ENCODE measurements at regions not wholly inside any gene's neighbourhood (a gene's known extent, or its start where the extent isn't known, plus 50 kb on each side); places are given as distances from the start of the nearest gene placed in this dataset.

DNA sequence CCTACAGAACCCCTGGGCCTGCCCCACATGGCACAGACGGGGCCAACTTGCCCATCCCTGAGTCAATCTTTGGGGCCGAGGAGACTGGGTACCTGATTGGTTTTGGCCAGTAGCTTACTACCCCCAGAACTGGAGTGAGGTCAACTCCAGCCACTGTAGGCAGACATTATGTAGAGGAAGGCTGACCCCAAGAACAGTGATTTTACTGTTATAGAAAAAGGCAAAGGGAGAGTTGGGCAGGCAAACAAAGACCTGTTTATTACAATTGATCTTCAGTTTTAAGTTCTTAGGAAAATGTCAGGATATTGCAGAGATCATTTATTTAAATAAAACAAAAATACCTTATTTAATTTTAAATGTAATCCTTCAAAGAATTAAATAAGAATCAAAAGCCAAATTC lies 653.8 kb downstream of the NPHP4 start:
- no peak overlapping the region for H3K9ac ChIP-seq (ENCODE audit: insufficient read depth, low read length)
- H3K79me2 ChIP-seq (ENCODE audit: control insufficient read depth, insufficient read depth, low read length) = no peaks in the 10 kb centered on the region
- TF ChIP-seq, protein P1, sequence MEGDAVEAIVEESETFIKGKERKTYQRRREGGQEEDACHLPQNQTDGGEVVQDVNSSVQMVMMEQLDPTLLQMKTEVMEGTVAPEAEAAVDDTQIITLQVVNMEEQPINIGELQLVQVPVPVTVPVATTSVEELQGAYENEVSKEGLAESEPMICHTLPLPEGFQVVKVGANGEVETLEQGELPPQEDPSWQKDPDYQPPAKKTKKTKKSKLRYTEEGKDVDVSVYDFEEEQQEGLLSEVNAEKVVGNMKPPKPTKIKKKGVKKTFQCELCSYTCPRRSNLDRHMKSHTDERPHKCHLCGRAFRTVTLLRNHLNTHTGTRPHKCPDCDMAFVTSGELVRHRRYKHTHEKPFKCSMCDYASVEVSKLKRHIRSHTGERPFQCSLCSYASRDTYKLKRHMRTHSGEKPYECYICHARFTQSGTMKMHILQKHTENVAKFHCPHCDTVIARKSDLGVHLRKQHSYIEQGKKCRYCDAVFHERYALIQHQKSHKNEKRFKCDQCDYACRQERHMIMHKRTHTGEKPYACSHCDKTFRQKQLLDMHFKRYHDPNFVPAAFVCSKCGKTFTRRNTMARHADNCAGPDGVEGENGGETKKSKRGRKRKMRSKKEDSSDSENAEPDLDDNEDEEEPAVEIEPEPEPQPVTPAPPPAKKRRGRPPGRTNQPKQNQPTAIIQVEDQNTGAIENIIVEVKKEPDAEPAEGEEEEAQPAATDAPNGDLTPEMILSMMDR (conservative IDR thresholded peaks at IDR 0.05 in 1 of 2, IDR thresholded peaks at IDR 0.05 in 1 of 2; ENCODE audit: low read depth in 1 of 2, low read length in 2 of 2) = no peak
- no peak for TF ChIP-seq EZH2 (IDR thresholded peaks at IDR 0.05; ENCODE audit: low read length, missing control alignments)
- no peak overlapping the region for H3K4me3 ChIP-seq (replicated peaks in 1 of 4; ENCODE audit: control extremely low read depth in 1 of 4, insufficient read depth in 1 of 4, low read depth in 3 of 4, low read length in 4 of 4)
- no peak overlapping the region for H2AFZ ChIP-seq (ENCODE audit: low read length)
- no peaks in the 10 kb centered on the region for H3K4me1 ChIP-seq (ENCODE audit: control insufficient read depth, extremely low read depth, insufficient read depth, low read length)
- no peaks in the 10 kb centered on the region for H3K27me3 ChIP-seq (ENCODE audit: control insufficient read depth, insufficient read depth, low read length)
- no peak overlapping the region for H3K27ac ChIP-seq (ENCODE audit: insufficient read depth, low read length)
- no peaks in the 10 kb centered on the region for H3K36me3 ChIP-seq (ENCODE audit: control insufficient read depth, insufficient read depth, low read length)
- no peak overlapping the region for H3K4me2 ChIP-seq (ENCODE audit: extremely low read depth, insufficient read depth, low read length)
- DNase-seq (ENCODE audit: low read depth in 2 of 2) = no peak
- no peaks in the 10 kb centered on the region for H3K9me3 ChIP-seq (ENCODE audit: control insufficient read depth, insufficient read depth, low read depth, low read length)
- H4K20me1 ChIP-seq (ENCODE audit: control insufficient read depth, extremely low read depth, insufficient read depth, low read length) = no peaks in the 10 kb centered on the region

DNA sequence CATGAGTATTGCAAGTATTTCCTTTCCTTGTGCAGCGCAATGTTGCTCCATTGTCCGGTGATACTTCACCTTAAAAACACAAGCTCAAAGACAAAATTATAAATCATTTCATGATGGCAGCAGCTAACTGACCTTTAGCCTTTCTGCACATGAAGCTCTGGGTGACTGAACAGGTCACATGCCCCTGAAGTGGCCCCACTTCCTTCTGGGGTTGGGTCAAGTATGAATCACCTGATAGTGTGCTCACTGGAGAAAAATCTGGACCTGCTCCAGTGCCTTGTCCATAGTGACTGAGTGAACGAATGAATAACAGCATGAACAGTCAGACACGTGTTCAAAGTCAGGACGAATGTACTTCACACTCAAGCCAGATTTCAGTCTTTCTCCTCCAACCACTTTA lies 658.9 kb downstream of the NPHP4 start:
- Histone ChIP-seq H3K27me3 (ENCODE audit: control insufficient read depth, insufficient read depth, low read length) (no peaks in the 10 kb centered on the region), H4K20me1 (ENCODE audit: control insufficient read depth, extremely low read depth, insufficient read depth, low read length) (no peaks in the 10 kb centered on the region), H3K4me2 (ENCODE audit: extremely low read depth, insufficient read depth, low read length) (no peak overlapping the region), H3K9me3 (ENCODE audit: control insufficient read depth, insufficient read depth, low read depth, low read length) (no peaks in the 10 kb centered on the region), H3K4me3 (replicated peaks in 1 of 4; ENCODE audit: control extremely low read depth in 1 of 4, insufficient read depth in 1 of 4, low read depth in 3 of 4, low read length in 4 of 4) (no peak overlapping the region), H3K79me2 (ENCODE audit: control insufficient read depth, insufficient read depth, low read length) (no peaks in the 10 kb centered on the region), H3K4me1 (ENCODE audit: control insufficient read depth, extremely low read depth, insufficient read depth, low read length) (no peaks in the 10 kb centered on the region), H3K27ac (ENCODE audit: insufficient read depth, low read length) (no peak overlapping the region), H2AFZ (ENCODE audit: low read length) (no peak overlapping the region), H3K36me3 (ENCODE audit: control insufficient read depth, insufficient read depth, low read length) (no peaks in the 10 kb centered on the region), H3K9ac (ENCODE audit: insufficient read depth, low read length) (no peak overlapping the region)
- TF ChIP-seq EZH2 (IDR thresholded peaks at IDR 0.05; ENCODE audit: low read length, missing control alignments) = no peak
- TF ChIP-seq, protein P1 (conservative IDR thresholded peaks at IDR 0.05 in 1 of 2, IDR thresholded peaks at IDR 0.05 in 1 of 2; ENCODE audit: low read depth in 1 of 2, low read length in 2 of 2) = no peak
- DNase-seq (ENCODE audit: low read depth in 2 of 2) = no peak

DNA sequence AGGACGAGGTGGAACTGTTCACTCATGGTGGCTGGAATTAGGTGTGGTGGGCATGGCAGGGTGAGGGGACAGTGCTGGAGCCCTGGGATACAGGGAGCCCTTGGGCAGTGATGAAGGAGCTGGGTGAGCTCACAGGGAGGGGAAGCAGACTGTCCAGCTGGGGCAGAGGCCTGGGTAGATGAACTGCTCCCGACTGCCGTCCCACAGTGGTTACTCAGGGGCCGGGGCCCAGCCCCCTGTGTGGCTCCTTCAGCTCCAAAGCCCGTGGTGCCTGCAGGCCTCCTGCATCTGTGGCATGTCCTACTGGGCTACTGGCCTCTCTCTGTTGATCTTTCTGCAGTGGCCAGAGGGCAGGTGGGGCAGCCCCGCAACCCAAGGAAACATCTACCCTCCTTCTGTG lies 661.1 kb downstream of the NPHP4 start:
- H3K4me3 ChIP-seq (replicated peaks in 1 of 4; ENCODE audit: control extremely low read depth in 1 of 4, insufficient read depth in 1 of 4, low read depth in 3 of 4, low read length in 4 of 4) = no peak overlapping the region
- H3K36me3 ChIP-seq (ENCODE audit: control insufficient read depth, insufficient read depth, low read length) = no peaks in the 10 kb centered on the region
- no peak for TF ChIP-seq EZH2 (IDR thresholded peaks at IDR 0.05; ENCODE audit: low read length, missing control alignments)
- TF ChIP-seq, protein P1 (conservative IDR thresholded peaks at IDR 0.05 in 1 of 2, IDR thresholded peaks at IDR 0.05 in 1 of 2; ENCODE audit: low read depth in 1 of 2, low read length in 2 of 2) = no peak
- no peaks in the 10 kb centered on the region for H3K27me3 ChIP-seq (ENCODE audit: control insufficient read depth, insufficient read depth, low read length)
- no peak overlapping the region for H2AFZ ChIP-seq (ENCODE audit: low read length)
- H3K27ac ChIP-seq (ENCODE audit: insufficient read depth, low read length) = no peak overlapping the region
- H3K9ac ChIP-seq (ENCODE audit: insufficient read depth, low read length) = no peak overlapping the region
- no peaks in the 10 kb centered on the region for H4K20me1 ChIP-seq (ENCODE audit: control insufficient read depth, extremely low read depth, insufficient read depth, low read length)
- H3K9me3 ChIP-seq (ENCODE audit: control insufficient read depth, insufficient read depth, low read depth, low read length) = no peaks in the 10 kb centered on the region
- H3K4me1 ChIP-seq (ENCODE audit: control insufficient read depth, extremely low read depth, insufficient read depth, low read length) = no peaks in the 10 kb centered on the region
- H3K79me2 ChIP-seq (ENCODE audit: control insufficient read depth, insufficient read depth, low read length) = no peaks in the 10 kb centered on the region
- no peak for DNase-seq (ENCODE audit: low read depth in 2 of 2)
- H3K4me2 ChIP-seq (ENCODE audit: extremely low read depth, insufficient read depth, low read length) = no peak overlapping the region

All from fibroblast of lung (primary cell).